ENCODE measurements at regions not wholly inside any gene's neighbourhood (a gene's known extent, or its start where the extent isn't known, plus 50 kb on each side); places are given as distances from the start of the nearest gene placed in this dataset.

- TF ChIP-seq ZNF274 (IDR thresholded peaks at IDR 0.05; ENCODE audit: low read depth, low read length) (no peak), YY1 (IDR thresholded peaks at IDR 0.05; ENCODE audit: insufficient read depth, insufficient read length) (no peak)
These were observed 169.5 kb downstream of the NOL4 start for GRCh38 chr18:34055227-34055626.

Data from NT2/D1 (cell line).